NB4 (cell line): ENCODE measurements at regions not wholly inside any gene's neighbourhood (a gene's known extent, or its start where the extent isn't known, plus 50 kb on each side); places are given as distances from the start of the nearest gene placed in this dataset.

ENCODE experiments used
- CTCF ChIP-seq: IDR thresholded peaks from one replicate; pipeline ENCODE4 v1.5.1; 2012; ENCODE audit warnings: low read depth, low read length
- TF ChIP-seq, protein P1 (sequence below): IDR thresholded peaks from 2 replicates; pipeline ENCODE4 v1.6.1; 2011; ENCODE audit warnings: low read depth, low read length

DNA sequence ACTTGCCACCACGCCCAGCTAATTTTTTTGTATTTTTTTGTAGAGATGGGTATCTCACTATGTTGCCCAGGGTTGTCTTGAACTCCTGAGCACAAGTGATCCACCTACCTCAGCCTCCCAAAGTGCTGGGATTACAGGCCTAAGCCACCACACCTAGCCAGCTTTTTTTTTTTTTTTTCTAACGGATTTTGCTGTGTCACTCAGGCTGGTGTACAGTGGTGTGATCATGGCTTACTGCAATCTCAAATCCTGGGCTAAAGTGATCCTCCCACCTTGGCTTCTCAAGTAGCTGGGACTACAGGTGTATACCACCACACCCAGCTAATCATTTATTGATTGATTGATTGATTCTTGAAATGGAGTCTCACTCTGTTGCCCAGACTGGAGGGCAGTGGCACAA, 106.0 kb upstream of the TRIM24 start:
- TF ChIP-seq, protein P1, sequence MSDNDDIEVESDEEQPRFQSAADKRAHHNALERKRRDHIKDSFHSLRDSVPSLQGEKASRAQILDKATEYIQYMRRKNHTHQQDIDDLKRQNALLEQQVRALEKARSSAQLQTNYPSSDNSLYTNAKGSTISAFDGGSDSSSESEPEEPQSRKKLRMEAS, result no peak
- no peak for TF ChIP-seq CTCF
